SJSA1 (cell line): ENCODE measurements at regions not wholly inside any gene's neighbourhood (a gene's known extent, or its start where the extent isn't known, plus 50 kb on each side); places are given as distances from the start of the nearest gene placed in this dataset.

Experiments used
- DNase-seq, 2 experiments: peaks; one replicate each; pipeline ENCODE4 v3.0.0-alpha.2; 2015 to 2020; ENCODE audit warnings: low spot score in 2 of 2, low read depth in 1 of 2
- H3K27ac ChIP-seq: fragments of 250-450 bp; sonication (Bioruptor Pico); 2 replicates; pipeline ENCODE4 v1.5.1; 2020; ENCODE audit warnings: mild to moderate bottlenecking, moderate library complexity
- H3K27me3 ChIP-seq: fragments of 250-450 bp; sonication (Bioruptor Pico); replicated peaks from 2 replicates; pipeline ENCODE4 v1.5.1; 2020; ENCODE audit warnings: mild to moderate bottlenecking, moderate library complexity
- H3K36me3 ChIP-seq: fragments of 250-450 bp; sonication (Bioruptor Pico); 2 replicates; pipeline ENCODE4 v1.5.1; 2020; ENCODE audit warnings: mild to moderate bottlenecking
- H3K4me1 ChIP-seq: fragments of 250-450 bp; sonication (Bioruptor Pico); replicated peaks from 2 replicates; pipeline ENCODE4 v1.6.1; 2021; ENCODE audit warnings: mild to moderate bottlenecking
- H3K4me3 ChIP-seq: fragments of 250-450 bp; sonication (Bioruptor Pico); 2 replicates; pipeline ENCODE4 v1.5.1; 2020; ENCODE audit warnings: mild to moderate bottlenecking
- H3K9me3 ChIP-seq: fragments of 250-450 bp; sonication (Bioruptor Pico); replicated peaks from 2 replicates; pipeline ENCODE4 v1.5.1; 2020; ENCODE audit warnings: mild to moderate bottlenecking

GRCh38 chr16:13435415-13435814 is 484.5 kb upstream of the ERCC4 start:
- Histone ChIP-seq H3K4me1 (no peaks in the 10 kb centered on the region), H3K27me3 (no peaks in the 10 kb centered on the region)
- DNase-seq = no peak

GRCh38 chr16:13435873-13436474 is 484.0 kb upstream of the ERCC4 start:
- Histone ChIP-seq H3K4me1 (no peaks in the 10 kb centered on the region), H3K4me3 (no peak overlapping the region), H3K27ac (no peak overlapping the region), H3K36me3 (no peaks in the 10 kb centered on the region), H3K27me3 (no peaks in the 10 kb centered on the region), H3K9me3 (no peaks in the 10 kb centered on the region)
- DNase-seq = no peak

More at GRCh38 chr16:13435415-13435814, 484.5 kb upstream of the ERCC4 start:
- Histone ChIP-seq H3K36me3 (no peaks in the 10 kb centered on the region), H3K27ac (no peak overlapping the region), H3K9me3 (no peaks in the 10 kb centered on the region), H3K4me3 (no peak overlapping the region)

GRCh38 chr16:13436641-13437412 is 483.1 kb upstream of the ERCC4 start:
- no peak overlapping the region for H3K27ac ChIP-seq
- no peaks in the 10 kb centered on the region for H3K27me3 ChIP-seq
- no peaks in the 10 kb centered on the region for H3K36me3 ChIP-seq
- no peak for DNase-seq
- no peak overlapping the region for H3K4me3 ChIP-seq
- no peaks in the 10 kb centered on the region for H3K9me3 ChIP-seq
- H3K4me1 ChIP-seq = no peaks in the 10 kb centered on the region

GRCh38 chr16:13437413-13437795 is 482.6 kb upstream of the ERCC4 start:
- Histone ChIP-seq H3K9me3 (no peaks in the 10 kb centered on the region), H3K4me3 (no peak overlapping the region), H3K27me3 (no peaks in the 10 kb centered on the region), H3K27ac (no peak overlapping the region), H3K36me3 (no peaks in the 10 kb centered on the region), H3K4me1 (no peaks in the 10 kb centered on the region)
- no peak for DNase-seq

- no peak overlapping the region for H3K27ac ChIP-seq
- no peaks in the 10 kb centered on the region for H3K4me1 ChIP-seq
- H3K27me3 ChIP-seq = no peaks in the 10 kb centered on the region
- DNase-seq = no peak
- H3K36me3 ChIP-seq = no peaks in the 10 kb centered on the region
- H3K9me3 ChIP-seq = no peaks in the 10 kb centered on the region
- H3K4me3 ChIP-seq = no peak overlapping the region
Observed at GRCh38 chr16:13438064-13438463, 481.9 kb upstream of the ERCC4 start.

- H3K4me3 ChIP-seq = no peak overlapping the region
- H3K9me3 ChIP-seq = no peaks in the 10 kb centered on the region
- H3K27me3 ChIP-seq = no peaks in the 10 kb centered on the region
- DNase-seq = no peak
- no peak overlapping the region for H3K27ac ChIP-seq
- H3K4me1 ChIP-seq = no peaks in the 10 kb centered on the region
- no peaks in the 10 kb centered on the region for H3K36me3 ChIP-seq
Observed at GRCh38 chr16:13439766-13440165, 480.2 kb upstream of the ERCC4 start.

GRCh38 chr16:13441675-13442074 is 478.3 kb upstream of the ERCC4 start:
- H3K27ac ChIP-seq = no peak overlapping the region
- DNase-seq = no peak
- no peaks in the 10 kb centered on the region for H3K36me3 ChIP-seq
- no peaks in the 10 kb centered on the region for H3K27me3 ChIP-seq
- no peaks in the 10 kb centered on the region for H3K4me1 ChIP-seq
- H3K9me3 ChIP-seq = no peaks in the 10 kb centered on the region
- no peak overlapping the region for H3K4me3 ChIP-seq

- no peak overlapping the region for H3K27ac ChIP-seq
- no peaks in the 10 kb centered on the region for H3K27me3 ChIP-seq
- no peaks in the 10 kb centered on the region for H3K4me1 ChIP-seq
- H3K36me3 ChIP-seq = no peaks in the 10 kb centered on the region
- no peak for DNase-seq
- H3K9me3 ChIP-seq = no peaks in the 10 kb centered on the region
- no peak overlapping the region for H3K4me3 ChIP-seq
Observed at GRCh38 chr16:13448346-13448745, 471.6 kb upstream of the ERCC4 start.

GRCh38 chr16:13453325-13453724 is 466.6 kb upstream of the ERCC4 start:
- H3K27me3 ChIP-seq = no peaks in the 10 kb centered on the region
- no peak overlapping the region for H3K4me3 ChIP-seq
- no peak overlapping the region for H3K27ac ChIP-seq
- H3K4me1 ChIP-seq = no peaks in the 10 kb centered on the region
- no peaks in the 10 kb centered on the region for H3K36me3 ChIP-seq
- H3K9me3 ChIP-seq = no peaks in the 10 kb centered on the region
- no peak for DNase-seq

GRCh38 chr16:13453938-13454553 is 465.9 kb upstream of the ERCC4 start:
- Histone ChIP-seq H3K27me3 (no peaks in the 10 kb centered on the region), H3K9me3 (no peaks in the 10 kb centered on the region), H3K4me1 (no peaks in the 10 kb centered on the region), H3K27ac (no peak overlapping the region), H3K4me3 (no peak overlapping the region), H3K36me3 (no peaks in the 10 kb centered on the region)
- DNase-seq = peak in 1 of 2 experiments; percentile 16

GRCh38 chr16:13463619-13464018 is 456.3 kb upstream of the ERCC4 start:
- Histone ChIP-seq H3K9me3 (no peaks in the 10 kb centered on the region), H3K4me3 (no peak overlapping the region), H3K4me1 (no peaks in the 10 kb centered on the region), H3K27me3 (no peaks in the 10 kb centered on the region), H3K36me3 (no peaks in the 10 kb centered on the region), H3K27ac (no peak overlapping the region)
- no peak for DNase-seq

- Histone ChIP-seq H3K27ac (no peak overlapping the region), H3K36me3 (no peaks in the 10 kb centered on the region)
- no peak for DNase-seq
Observed at GRCh38 chr16:13471036-13471435, 448.9 kb upstream of the ERCC4 start.

GRCh38 chr16:13478991-13479390 is 441.0 kb upstream of the ERCC4 start:
- no peaks in the 10 kb centered on the region for H3K9me3 ChIP-seq
- no peak for DNase-seq
- H3K4me1 ChIP-seq = no peaks in the 10 kb centered on the region
- H3K27me3 ChIP-seq = no peaks in the 10 kb centered on the region
- no peaks in the 10 kb centered on the region for H3K36me3 ChIP-seq
- no peak overlapping the region for H3K27ac ChIP-seq
- H3K4me3 ChIP-seq = no peak overlapping the region

More at GRCh38 chr16:13471036-13471435, 448.9 kb upstream of the ERCC4 start:
- no peaks in the 10 kb centered on the region for H3K27me3 ChIP-seq
- H3K4me3 ChIP-seq = no peak overlapping the region
- H3K9me3 ChIP-seq = no peaks in the 10 kb centered on the region
- H3K4me1 ChIP-seq = no peaks in the 10 kb centered on the region

GRCh38 chr16:13479549-13479948 is 440.4 kb upstream of the ERCC4 start:
- H3K27me3 ChIP-seq = no peaks in the 10 kb centered on the region
- no peak overlapping the region for H3K4me3 ChIP-seq
- H3K4me1 ChIP-seq = no peaks in the 10 kb centered on the region
- no peaks in the 10 kb centered on the region for H3K9me3 ChIP-seq
- DNase-seq = no peak
- no peak overlapping the region for H3K27ac ChIP-seq
- H3K36me3 ChIP-seq = no peaks in the 10 kb centered on the region
